HG03354 (cell line): ENCODE measurements at regions not wholly inside any gene's neighbourhood (a gene's known extent, or its start where the extent isn't known, plus 50 kb on each side); places are given as distances from the start of the nearest gene placed in this dataset.
"Not testable (repeated sequence)": the region's sequence is repeated elsewhere in the genome, so short reads cannot be mapped to it uniquely, and the experiment has no call there.

ENCODE experiments used
- ATAC-seq: cut with Tn5 transposase; IDR thresholded peaks from one replicate; pipeline ENCODE4 v1.9.1; 2021; ENCODE audit warnings: mild to moderate bottlenecking; ENCODE audit not compliant: unreplicated experiment, poor library complexity, severe bottlenecking

DNA sequence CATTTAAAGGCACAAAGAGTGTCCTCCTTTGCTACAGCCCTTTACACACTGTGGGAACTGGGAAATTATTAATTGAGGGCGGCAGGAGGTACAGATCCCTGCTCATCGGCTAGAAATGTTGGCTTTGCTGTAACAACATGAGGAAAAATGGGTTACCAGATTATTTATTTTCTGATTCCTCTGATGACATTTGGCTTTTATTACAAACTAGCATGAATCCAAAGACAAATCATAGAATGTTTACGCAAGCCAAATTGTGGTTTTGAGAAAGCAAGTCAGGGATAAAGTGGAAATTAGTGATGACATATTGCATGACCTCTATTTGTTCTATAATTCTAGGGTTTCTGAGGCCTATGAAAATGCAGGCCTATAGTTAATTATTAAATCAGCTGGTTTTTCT, 126.1 kb upstream of the TMEM196 start:
- no peak for ATAC-seq

GRCh38 chr7:19882893-19883292, 109.5 kb upstream of the TMEM196 start:
- not testable (repeated sequence) for ATAC-seq

DNA sequence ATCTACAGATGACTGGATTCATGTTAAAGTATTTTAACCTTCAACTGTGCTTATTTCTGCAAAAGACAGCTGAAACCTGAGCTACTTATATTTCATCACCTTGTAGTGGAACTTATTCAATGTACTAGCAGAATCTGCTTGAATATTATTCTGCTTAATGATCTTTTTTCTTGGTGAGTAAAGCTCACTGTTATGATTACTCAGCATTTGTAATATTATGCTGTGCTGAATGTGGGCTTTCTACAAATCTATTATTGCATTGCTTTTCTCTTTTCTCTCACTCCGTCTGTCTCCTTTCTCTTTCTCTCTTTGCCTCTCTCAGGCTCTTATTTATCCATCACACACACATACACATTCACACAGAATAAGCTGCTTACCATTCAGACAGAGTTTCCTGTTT, 98.7 kb upstream of the TMEM196 start:
- no peak for ATAC-seq

DNA sequence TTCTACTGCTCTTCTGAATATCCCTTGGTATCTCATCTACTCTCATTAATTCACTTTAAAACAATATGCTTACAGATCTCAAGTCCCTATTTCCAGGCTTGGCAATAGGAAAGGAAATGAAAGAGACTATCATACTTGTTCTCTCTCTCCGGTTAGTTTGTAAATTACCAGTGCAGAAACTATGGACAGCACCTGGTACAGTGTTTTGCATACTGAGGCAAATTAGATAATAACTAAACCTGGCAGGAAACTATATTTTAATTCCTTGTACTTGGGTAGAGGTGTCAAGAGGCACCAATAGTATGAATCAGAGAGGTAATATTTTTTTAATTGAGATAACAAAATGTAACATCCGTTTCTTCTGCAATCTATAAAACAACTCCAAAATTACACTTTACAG, 97.7 kb upstream of the TMEM196 start:
- peak; percentile 73 for ATAC-seq

DNA sequence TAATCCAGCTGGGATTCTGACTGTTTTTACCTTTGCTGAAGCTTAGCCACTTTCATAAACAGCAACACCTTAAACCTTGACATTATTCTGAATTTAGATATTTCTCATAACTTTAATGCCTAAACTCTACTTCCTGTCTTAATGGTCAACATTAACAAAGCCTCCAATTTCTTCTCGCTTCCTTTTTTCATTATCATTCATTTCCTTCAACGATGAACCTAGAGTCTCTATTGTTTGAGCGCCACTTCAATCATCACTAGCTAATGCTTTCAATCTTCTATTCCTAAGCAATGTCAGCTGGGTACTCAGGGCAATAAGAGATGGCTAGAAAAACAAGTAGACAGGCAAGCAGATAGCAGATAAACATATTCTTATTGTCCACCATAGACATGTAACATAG, 96.6 kb upstream of the TMEM196 start:
- ATAC-seq, result peak; percentile 73

DNA sequence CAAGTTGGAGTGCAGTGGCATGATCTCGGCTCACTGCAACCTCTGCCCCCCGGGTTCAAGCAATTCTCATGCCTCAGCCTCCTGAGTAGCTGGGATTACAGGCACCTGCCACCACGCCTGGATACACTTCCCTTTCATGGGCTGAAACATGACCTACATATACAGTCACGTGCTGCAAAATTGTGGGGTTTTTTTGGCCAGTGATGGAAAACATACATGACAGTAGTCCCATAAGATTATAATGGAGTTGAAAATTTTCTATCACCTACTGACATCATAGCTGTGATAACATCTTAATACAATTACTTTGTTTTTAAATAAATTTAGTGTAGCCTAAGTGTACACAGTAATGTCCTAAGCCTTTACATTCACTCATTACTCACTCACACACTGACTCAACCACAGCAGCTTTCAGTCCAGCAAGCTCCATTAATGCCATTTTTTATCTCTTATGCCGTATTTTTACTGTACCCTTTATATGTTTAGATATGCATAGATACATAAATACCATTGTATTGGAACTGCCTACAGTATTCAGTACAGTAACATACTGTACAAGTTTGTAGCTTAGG, 79.9 kb upstream of the TMEM196 start:
- ATAC-seq, result no peak

GRCh38 chr7:19852192-19852591, 78.8 kb upstream of the TMEM196 start:
- ATAC-seq, result no peak

DNA sequence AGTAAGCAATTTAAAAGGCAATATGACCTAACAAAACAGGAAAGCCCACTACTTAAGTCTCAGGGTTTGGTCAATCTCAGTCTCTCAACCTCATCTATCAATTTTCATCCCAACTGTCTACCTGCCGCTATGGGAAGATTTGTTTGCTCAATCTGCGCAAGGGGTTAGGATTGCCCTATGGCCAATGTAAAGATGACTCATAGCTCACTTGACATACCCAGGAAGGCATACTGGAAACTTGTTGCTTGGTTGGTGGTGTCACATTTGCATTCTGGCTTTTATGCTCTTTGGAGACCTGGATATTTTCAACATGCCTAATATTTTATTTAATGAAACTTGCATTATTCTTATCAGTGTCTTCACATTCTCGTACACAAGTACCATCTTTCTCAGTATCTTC, 78.1 kb upstream of the TMEM196 start:
- ATAC-seq, result no peak

DNA sequence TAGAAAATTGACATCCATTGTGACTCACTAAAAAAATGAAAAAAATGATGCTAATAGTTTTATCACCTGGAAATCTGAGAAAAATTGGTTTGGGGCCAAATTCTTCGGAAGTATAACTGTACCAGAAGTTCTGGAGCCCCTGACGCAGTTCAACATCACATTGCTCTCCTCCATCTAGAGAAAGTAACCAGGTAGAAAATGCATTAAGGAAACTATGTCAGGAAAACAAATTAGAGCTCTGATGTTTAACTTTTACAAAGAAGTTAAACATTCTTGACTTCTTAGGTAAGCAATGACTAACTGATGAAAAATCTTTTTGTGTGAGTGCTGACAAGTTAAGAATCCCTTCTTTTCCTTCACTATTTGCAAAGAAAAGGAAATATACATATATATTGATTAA, 61.1 kb upstream of the TMEM196 start:
- no peak for ATAC-seq

DNA sequence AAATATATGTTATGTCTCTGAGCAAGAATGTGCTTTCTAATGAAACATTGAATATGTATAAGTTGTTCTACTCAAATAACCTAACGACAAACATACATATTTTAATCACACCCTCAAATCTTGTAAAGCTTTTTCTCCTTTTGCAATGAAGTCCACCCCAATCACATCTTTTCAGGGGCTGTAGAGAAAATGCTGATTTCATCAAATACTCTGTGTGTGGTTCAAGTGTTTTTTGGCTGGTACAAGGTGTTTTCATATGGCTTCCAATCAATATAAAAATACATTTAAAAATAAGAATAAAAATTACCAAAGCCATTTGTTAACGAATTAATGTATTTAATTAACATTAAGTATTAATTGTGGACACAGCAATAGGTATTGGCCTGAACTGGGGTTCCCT, 57.2 kb upstream of the TMEM196 start:
- no peak for ATAC-seq
